Right kidney (tissue), 1 donor: ENCODE measurements at regions not wholly inside any gene's neighbourhood (a gene's known extent, or its start where the extent isn't known, plus 50 kb on each side); places are given as distances from the start of the nearest gene placed in this dataset.

Experiments
- DNase-seq: peaks from one replicate; pipeline ENCODE4 v3.0.0-alpha.2; 2016

GRCh38 chr12:107349839-107350238 is 256.5 kb upstream of the CRY1 start:
- DNase-seq = no peak

GRCh38 chr12:107351109-107351508 is 257.8 kb upstream of the CRY1 start:
- no peak for DNase-seq

GRCh38 chr12:107351713-107352112 is 258.4 kb upstream of the CRY1 start:
- no peak for DNase-seq

GRCh38 chr12:107352347-107353081 is 259.2 kb upstream of the CRY1 start:
- no peak for DNase-seq

GRCh38 chr12:107353312-107353711 is 260.0 kb upstream of the CRY1 start:
- DNase-seq = no peak

- DNase-seq = no peak
Measured at GRCh38 chr12:107355004-107355565, 261.7 kb upstream of the CRY1 start.

GRCh38 chr12:107355612-107356011 is 262.3 kb upstream of the CRY1 start:
- DNase-seq = no peak

GRCh38 chr12:107356266-107356936 is 263.1 kb upstream of the CRY1 start:
- no peak for DNase-seq

GRCh38 chr12:107356937-107357295 is 263.6 kb upstream of the CRY1 start:
- no peak for DNase-seq

GRCh38 chr12:107359382-107359781 is 266.0 kb upstream of the CRY1 start:
- no peak for DNase-seq

- DNase-seq = no peak
Measured at GRCh38 chr12:107360033-107360432, 266.7 kb upstream of the CRY1 start.

- DNase-seq = no peak
Measured at GRCh38 chr12:107360482-107360881, 267.1 kb upstream of the CRY1 start.

GRCh38 chr12:107361970-107362369 is 268.6 kb upstream of the CRY1 start:
- no peak for DNase-seq

GRCh38 chr12:107362960-107363359 is 269.6 kb upstream of the CRY1 start:
- no peak for DNase-seq

GRCh38 chr12:107364875-107365518 is 271.6 kb upstream of the CRY1 start:
- no peak for DNase-seq

- no peak for DNase-seq
Measured at GRCh38 chr12:107365703-107366102, 272.4 kb upstream of the CRY1 start.

GRCh38 chr12:107366322-107366721 is 273.0 kb upstream of the CRY1 start:
- DNase-seq = no peak

GRCh38 chr12:107368586-107368985 is 275.2 kb upstream of the CRY1 start:
- no peak for DNase-seq

GRCh38 chr12:107369006-107369405 is 275.7 kb upstream of the CRY1 start:
- DNase-seq = no peak

- no peak for DNase-seq
Measured at GRCh38 chr12:107369679-107370078, 276.3 kb upstream of the CRY1 start.

GRCh38 chr12:107372229-107372658 is 278.9 kb upstream of the CRY1 start:
- no peak for DNase-seq

GRCh38 chr12:107373238-107373809 is 280.0 kb upstream of the CRY1 start:
- DNase-seq = no peak
